OCI-LY7 (cell line): ENCODE measurements at regions not wholly inside any gene's neighbourhood (a gene's known extent, or its start where the extent isn't known, plus 50 kb on each side); places are given as distances from the start of the nearest gene placed in this dataset.

Experiments
- BruUV-seq: library from RNA; stranded (reverse); fragments of 400-500 nt; replicated peaks from 2 replicates; lab custom pipeline; 2021; lab: Mats Ljungman, UMichigan
- CTCF ChIA-PET: fragments of 300-600 bp; sonication (Branson Sonifier 250); formaldehyde crosslinking; loops from one replicate; lab custom pipeline; 2022; ENCODE audit warnings: antibody characterized with exemption; ENCODE audit not compliant: unreplicated experiment; lab: Charles Lee
- POLR2A ChIA-PET: fragments of 300-600 bp; sonication (Branson Sonifier 250); formaldehyde crosslinking; loops from one replicate; lab custom pipeline; 2022; ENCODE audit warnings: antibody characterized with exemption; lab: Charles Lee
- DNase-seq: peaks from one replicate; pipeline ENCODE4 v3.0.0-alpha.2; 2015; ENCODE audit warnings: low spot score
- H2AFZ ChIP-seq: fragments of 200-600 bp; sonication (generic), shearing (Covaris generic); 2 replicates; pipeline ENCODE4 v1.6.1; 2014; ENCODE audit warnings: mild to moderate bottlenecking, antibody characterized with exemption, low read length, moderate library complexity
- H3K27ac ChIP-seq: fragments of 200-600 bp; sonication (generic); 2 replicates; pipeline ENCODE4 v1.5.1; 2014; ENCODE audit warnings: mixed run types, low read depth, mild to moderate bottlenecking, moderate library complexity, low read length, inconsistent platforms; ENCODE audit not compliant: poor library complexity, severe bottlenecking
- H3K36me3 ChIP-seq: fragments of 200-600 bp; sonication (generic); 2 replicates; pipeline ENCODE4 v1.6.1; 2014; ENCODE audit warnings: mild to moderate bottlenecking, antibody characterized with exemption, low read length, moderate library complexity, mixed read lengths; ENCODE audit not compliant: insufficient read depth
- H3K4me1 ChIP-seq: fragments of 200-600 bp; sonication (generic); 2 replicates; pipeline ENCODE4 v1.5.1; 2014; ENCODE audit warnings: mild to moderate bottlenecking, low read length; ENCODE audit not compliant: insufficient read depth, poor library complexity, severe bottlenecking
- H3K4me2 ChIP-seq: fragments of 200-600 bp; sonication (generic); 2 replicates; pipeline ENCODE4 v1.6.1; 2014; ENCODE audit warnings: mild to moderate bottlenecking, low read length
- H3K4me3 ChIP-seq: fragments of 200-600 bp; sonication (generic); 2 replicates; pipeline ENCODE4 v1.5.1; 2014; ENCODE audit warnings: mild to moderate bottlenecking, low read depth, low read length; ENCODE audit not compliant: poor library complexity, severe bottlenecking
- H3K79me2 ChIP-seq: fragments of 200-600 bp; sonication (generic); 2 replicates; pipeline ENCODE4 v1.6.1; 2016; ENCODE audit warnings: low read depth, mild to moderate bottlenecking, low read length, moderate library complexity, mixed read lengths; ENCODE audit not compliant: insufficient read depth
- H3K9me2 ChIP-seq: fragments of 200-600 bp; sonication (generic); 2 replicates; pipeline ENCODE4 v1.6.1; 2016; ENCODE audit warnings: mild to moderate bottlenecking, low read length, mixed read lengths; ENCODE audit not compliant: insufficient read depth
- H3K9me3 ChIP-seq: fragments of 200-600 bp; sonication (generic); 2 replicates; pipeline ENCODE4 v1.6.1; 2014; ENCODE audit warnings: mild to moderate bottlenecking, mixed run types, low read length, mixed read lengths
- H4K20me1 ChIP-seq: fragments of 200-600 bp; sonication (generic); 2 replicates; pipeline ENCODE4 v1.6.1; 2014; ENCODE audit warnings: mild to moderate bottlenecking, antibody characterized with exemption, low read length, moderate library complexity, mixed read lengths; ENCODE audit not compliant: insufficient read depth
- EZH2phosphoT487 ChIP-seq: fragments of 200-600 bp; sonication (generic); IDR thresholded peaks from 2 replicates; pipeline ENCODE4 v1.6.1; 2018; ENCODE audit warnings: low read depth, borderline replicate concordance, mild to moderate bottlenecking, mixed run types, antibody characterized with exemption, low read length, moderate library complexity, mixed read lengths
- intact Hi-C: fragments of 100-400 bp; cut with micrococcal nuclease; formaldehyde crosslinking; loops from one replicate; pipeline ENCODE4 v1.10.0; 2022; ENCODE audit not compliant: unreplicated experiment
- TF ChIP-seq, protein P1 (sequence below): fragments of 200-600 bp; sonication (generic); conservative IDR thresholded peaks from 2 replicates; pipeline ENCODE4 v1.5.1; 2014; ENCODE audit warnings: mild to moderate bottlenecking, antibody characterized with exemption, low read length, moderate library complexity, mixed read lengths

DNA sequence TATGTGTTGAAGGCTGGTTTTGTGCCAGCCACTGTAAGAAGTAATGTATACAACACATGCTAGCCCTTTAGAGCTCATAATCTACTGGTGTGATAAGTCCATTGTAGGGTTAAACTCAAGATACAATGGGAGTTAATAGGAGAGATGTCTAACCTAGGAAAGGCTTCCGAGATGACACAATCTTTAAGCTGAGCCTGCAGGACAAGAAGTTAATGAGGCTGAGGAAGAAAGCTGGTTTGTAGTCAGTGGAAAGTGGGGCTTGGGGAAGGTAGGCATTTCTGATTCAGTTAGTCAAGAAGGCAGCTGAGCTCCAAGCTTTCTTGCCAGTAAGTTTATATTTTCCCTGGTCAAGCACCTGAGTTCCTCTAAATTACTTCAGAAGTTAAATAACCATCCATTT is 83.0 kb upstream of the TGFBR2 start:
- Histone ChIP-seq H3K79me2 (no peaks in the 10 kb centered on the region), H3K4me1 (no peaks in the 10 kb centered on the region), H3K9me3 (no peaks in the 10 kb centered on the region), H3K27ac (no peak overlapping the region), H3K4me2 (no peak overlapping the region), H3K4me3 (no peak overlapping the region), H3K9me2 (no peaks in the 10 kb centered on the region), H2AFZ (no peak overlapping the region), H3K36me3 (no peaks in the 10 kb centered on the region), H4K20me1 (no peaks in the 10 kb centered on the region)
- ChIA-PET POLR2A (interaction anchor here (0.5 to 1.2 kb wide), 5 partner anchors 8 to 922 kb away, joined by 3 to 4 read pairs (median 3); no protein-coding TSS in a partner anchor), CTCF (no interaction called here)
- TF ChIP-seq, protein P1, sequence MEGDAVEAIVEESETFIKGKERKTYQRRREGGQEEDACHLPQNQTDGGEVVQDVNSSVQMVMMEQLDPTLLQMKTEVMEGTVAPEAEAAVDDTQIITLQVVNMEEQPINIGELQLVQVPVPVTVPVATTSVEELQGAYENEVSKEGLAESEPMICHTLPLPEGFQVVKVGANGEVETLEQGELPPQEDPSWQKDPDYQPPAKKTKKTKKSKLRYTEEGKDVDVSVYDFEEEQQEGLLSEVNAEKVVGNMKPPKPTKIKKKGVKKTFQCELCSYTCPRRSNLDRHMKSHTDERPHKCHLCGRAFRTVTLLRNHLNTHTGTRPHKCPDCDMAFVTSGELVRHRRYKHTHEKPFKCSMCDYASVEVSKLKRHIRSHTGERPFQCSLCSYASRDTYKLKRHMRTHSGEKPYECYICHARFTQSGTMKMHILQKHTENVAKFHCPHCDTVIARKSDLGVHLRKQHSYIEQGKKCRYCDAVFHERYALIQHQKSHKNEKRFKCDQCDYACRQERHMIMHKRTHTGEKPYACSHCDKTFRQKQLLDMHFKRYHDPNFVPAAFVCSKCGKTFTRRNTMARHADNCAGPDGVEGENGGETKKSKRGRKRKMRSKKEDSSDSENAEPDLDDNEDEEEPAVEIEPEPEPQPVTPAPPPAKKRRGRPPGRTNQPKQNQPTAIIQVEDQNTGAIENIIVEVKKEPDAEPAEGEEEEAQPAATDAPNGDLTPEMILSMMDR = no peak
- no peak for TF ChIP-seq EZH2phosphoT487
- BruUV-seq = no TSS peak
- DNase-seq = no peak
- intact Hi-C loops = loop anchor here (1.0 to 5.0 kb wide), 2 partner anchors 35 to 169 kb away; no protein-coding TSS in a partner anchor

DNA sequence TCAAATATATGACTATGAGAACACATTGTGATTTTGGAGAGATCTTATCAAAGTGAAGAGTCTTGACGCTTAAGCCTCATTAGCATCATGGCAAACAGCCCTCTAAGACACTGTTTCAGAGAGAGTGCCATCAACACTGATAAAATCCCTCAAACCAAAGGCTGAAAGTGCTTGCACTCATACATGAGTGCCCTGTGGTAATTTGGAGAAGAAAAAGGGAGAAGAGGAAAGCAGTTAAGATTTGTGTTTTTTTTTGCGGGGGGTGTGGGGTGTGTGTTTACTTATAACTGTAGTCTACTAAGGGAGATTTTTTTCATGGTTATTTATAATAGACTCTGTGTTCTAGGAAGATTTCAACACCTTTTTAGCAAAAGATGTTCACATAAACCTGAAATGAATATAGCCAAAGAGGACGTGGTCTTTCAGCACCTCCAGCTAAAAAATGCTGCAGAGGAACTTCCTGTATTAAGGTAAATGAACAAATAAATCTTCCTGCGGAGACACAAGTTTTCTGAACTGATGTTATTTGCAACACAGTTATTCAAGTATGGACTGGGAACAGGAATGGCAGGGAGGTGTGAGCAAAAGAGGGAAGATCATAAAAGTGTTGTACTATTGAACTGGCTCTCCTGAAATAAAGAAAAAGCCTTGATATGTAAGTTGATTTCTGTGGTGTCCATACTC is 81.9 kb upstream of the TGFBR2 start:
- ChIA-PET CTCF (no interaction called here), POLR2A (no interaction called here)
- BruUV-seq = no TSS peak
- peak overlapping the region; percentile 12; the same call in 1 of the 2 replicates for H2AFZ ChIP-seq
- H3K4me3 ChIP-seq = no peak overlapping the region
- H3K27ac ChIP-seq = no peak overlapping the region
- H3K36me3 ChIP-seq = no peaks in the 10 kb centered on the region
- H3K9me2 ChIP-seq = no peaks in the 10 kb centered on the region
- intact Hi-C loops = loop anchor here (5.0 kb wide), 1 partner anchor 168 kb away; no protein-coding TSS in a partner anchor
- no peaks in the 10 kb centered on the region for H3K4me1 ChIP-seq
- no peaks in the 10 kb centered on the region for H3K79me2 ChIP-seq
- H3K9me3 ChIP-seq = no peaks in the 10 kb centered on the region
- TF ChIP-seq, protein P1 = no peak
- TF ChIP-seq EZH2phosphoT487 = no peak
- H4K20me1 ChIP-seq = no peaks in the 10 kb centered on the region
- no peak overlapping the region for H3K4me2 ChIP-seq
- DNase-seq = no peak

DNA sequence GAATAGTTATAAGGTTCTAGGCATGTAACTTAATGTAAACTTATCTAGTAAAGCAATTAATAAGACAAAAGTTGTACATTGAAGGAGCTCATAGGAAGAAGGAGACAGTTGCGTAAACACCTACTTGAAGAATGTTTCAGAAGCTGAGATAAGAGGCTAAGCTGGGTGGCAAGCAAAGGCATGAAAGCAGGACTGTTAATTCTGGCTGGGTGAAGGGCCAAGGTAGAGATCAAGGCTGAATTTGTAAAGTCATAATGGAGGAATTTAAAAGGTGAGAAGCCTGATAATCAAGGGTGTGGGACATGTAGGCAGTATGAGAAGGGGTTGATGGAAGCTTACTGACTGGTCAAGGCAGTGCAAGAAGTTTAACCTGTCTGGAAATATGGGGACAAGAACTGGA is 80.4 kb upstream of the TGFBR2 start:
- intact Hi-C loops = no loop called here

More for the DNA sequence above, 80.4 kb upstream of the TGFBR2 start:
- Histone ChIP-seq H3K79me2 (no peaks in the 10 kb centered on the region), H3K4me3 (no peak overlapping the region), H4K20me1 (no peaks in the 10 kb centered on the region), H3K36me3 (no peaks in the 10 kb centered on the region), H3K4me2 (no peak overlapping the region), H3K9me2 (no peaks in the 10 kb centered on the region), H3K9me3 (no peaks in the 10 kb centered on the region), H3K27ac (no peak overlapping the region), H3K4me1 (no peaks in the 10 kb centered on the region), H2AFZ (no peak overlapping the region)
- ChIA-PET POLR2A (interaction anchor here (0.6 to 1.2 kb wide), 2 partner anchors 69 to 523 kb away, joined by 3 to 4 read pairs; no protein-coding TSS in a partner anchor), CTCF (no interaction called here)
- TF ChIP-seq, protein P1 = no peak
- TF ChIP-seq EZH2phosphoT487 = no peak
- no TSS peak for BruUV-seq
- no peak for DNase-seq
